BLaER1 treated with 17β-estradiol and CSF1 and Interleukin-3, amounts not matched to agents 10 nM and 100 nM (cell line): ENCODE measurements at regions not wholly inside any gene's neighbourhood (a gene's known extent, or its start where the extent isn't known, plus 50 kb on each side); places are given as distances from the start of the nearest gene placed in this dataset.

ENCODE experiments used
- H3K27ac ChIP-seq, 11 experiments: shearing (Covaris generic); formaldehyde crosslinking; 2 replicates each; pipeline ENCODE4 v1.8.1; 2022
- H3K27me3 ChIP-seq, 11 experiments: shearing (Covaris generic); formaldehyde crosslinking; 2 replicates each; pipeline ENCODE4 v1.8.1; 2022
- H3K36me3 ChIP-seq, 11 experiments: shearing (Covaris generic); formaldehyde crosslinking; 2 replicates each; pipeline ENCODE4 v1.8.1; 2022
- H3K4me1 ChIP-seq, 10 experiments: shearing (Covaris generic); formaldehyde crosslinking; 2 replicates each; pipeline ENCODE4 v1.8.1; 2022
- H3K4me2 ChIP-seq, 11 experiments: shearing (Covaris generic); formaldehyde crosslinking; 2 replicates each; pipeline ENCODE4 v1.8.1; 2022
- H3K4me3 ChIP-seq, 10 experiments: shearing (Covaris generic); formaldehyde crosslinking; 2 replicates each; pipeline ENCODE4 v1.8.1; 2022
- H3K9ac ChIP-seq, 11 experiments: shearing (Covaris generic); formaldehyde crosslinking; 2 replicates each; pipeline ENCODE4 v1.8.1; 2022
- H3K9me3 ChIP-seq, 11 experiments: shearing (Covaris generic); formaldehyde crosslinking; replicated peaks in 1 of 11; 2 replicates each; pipeline ENCODE4 v1.8.1; 2022
- H4K20me1 ChIP-seq, 11 experiments: shearing (Covaris generic); formaldehyde crosslinking; 2 replicates each; pipeline ENCODE4 v1.8.1; 2022
- Cebpa-rat ChIP-seq, 11 experiments: shearing (Covaris generic); IDR thresholded peaks; 2 replicates each; pipeline ENCODE4 v1.8.1; 2022

DNA sequence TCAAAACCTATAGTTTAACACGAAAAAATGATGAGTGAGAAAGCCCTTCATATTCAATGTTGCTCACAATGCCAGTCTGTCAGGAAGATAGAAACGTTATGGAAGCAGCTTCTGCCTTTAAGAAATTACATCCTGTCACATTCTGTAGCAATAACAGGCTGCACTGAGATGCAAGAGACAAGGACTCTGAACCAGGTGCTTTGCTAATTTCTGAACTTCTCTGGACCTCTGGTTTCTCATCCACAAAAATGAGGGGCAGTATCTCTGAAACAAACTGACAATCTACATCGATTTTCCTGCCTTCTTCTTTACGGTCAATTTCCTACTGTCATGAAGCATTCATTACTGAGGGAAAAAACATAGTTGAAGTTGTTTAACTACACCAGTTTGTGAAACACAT, 234.0 kb downstream of the SNX13 start:
- Histone ChIP-seq H3K4me2 (no peak overlapping the region), H3K27me3 (no peaks in the 10 kb centered on the region), H4K20me1 (no peaks in the 10 kb centered on the region), H3K4me3 (no peak overlapping the region), H3K9ac (no peak overlapping the region), H3K4me1 (no peaks in the 10 kb centered on the region), H3K9me3 (peaks cover 0 to 6% (median 2%) of the 10 kb centered on the region in 11 experiments; a peak in 11 of 22 replicates), H3K36me3 (no peaks in the 10 kb centered on the region), H3K27ac (no peak overlapping the region)
- TF ChIP-seq Cebpa-rat (IDR thresholded peaks at IDR 0.05) = no peak

- Histone ChIP-seq H4K20me1 (no peaks in the 10 kb centered on the region), H3K4me1 (no peaks in the 10 kb centered on the region), H3K36me3 (no peaks in the 10 kb centered on the region), H3K4me2 (no peak overlapping the region), H3K27me3 (no peaks in the 10 kb centered on the region), H3K9me3 (peaks cover 0 to 1% (median 0%) of the 10 kb centered on the region in 11 experiments; a peak in 1 of 22 replicates), H3K9ac (no peak overlapping the region), H3K4me3 (no peak overlapping the region), H3K27ac (no peak overlapping the region)
- no peak for TF ChIP-seq Cebpa-rat (IDR thresholded peaks at IDR 0.05)
Observed at GRCh38 chr7:17706734-17707133, 233.6 kb downstream of the SNX13 start.

- Histone ChIP-seq H3K27me3 (no peaks in the 10 kb centered on the region), H3K9ac (no peak overlapping the region), H4K20me1 (no peaks in the 10 kb centered on the region), H3K4me3 (no peak overlapping the region), H3K9me3 (no peaks in the 10 kb centered on the region), H3K36me3 (no peaks in the 10 kb centered on the region), H3K4me1 (no peaks in the 10 kb centered on the region), H3K4me2 (no peak overlapping the region), H3K27ac (no peak overlapping the region)
- TF ChIP-seq Cebpa-rat (IDR thresholded peaks at IDR 0.05) = no peak
Observed at GRCh38 chr7:17709127-17709526, 231.2 kb downstream of the SNX13 start.

- H3K27ac ChIP-seq = no peak overlapping the region
Observed at GRCh38 chr7:17709599-17709998, 230.7 kb downstream of the SNX13 start.

GRCh38 chr7:17710312-17710711, 230.0 kb downstream of the SNX13 start:
- no peak for TF ChIP-seq Cebpa-rat (IDR thresholded peaks at IDR 0.05)
- no peak overlapping the region for H3K4me3 ChIP-seq
- H4K20me1 ChIP-seq = no peaks in the 10 kb centered on the region
- no peak overlapping the region for H3K9ac ChIP-seq
- no peak overlapping the region for H3K4me2 ChIP-seq
- no peaks in the 10 kb centered on the region for H3K4me1 ChIP-seq
- H3K9me3 ChIP-seq = no peaks in the 10 kb centered on the region
- H3K27ac ChIP-seq = no peak overlapping the region
- H3K27me3 ChIP-seq = no peaks in the 10 kb centered on the region
- no peaks in the 10 kb centered on the region for H3K36me3 ChIP-seq

More at GRCh38 chr7:17709599-17709998, 230.7 kb downstream of the SNX13 start:
- no peak for TF ChIP-seq Cebpa-rat (IDR thresholded peaks at IDR 0.05)
- no peak overlapping the region for H3K4me3 ChIP-seq
- no peaks in the 10 kb centered on the region for H4K20me1 ChIP-seq
- H3K36me3 ChIP-seq = no peaks in the 10 kb centered on the region
- H3K4me2 ChIP-seq = no peak overlapping the region
- H3K9ac ChIP-seq = no peak overlapping the region
- H3K9me3 ChIP-seq = no peaks in the 10 kb centered on the region
- H3K27me3 ChIP-seq = no peaks in the 10 kb centered on the region
- no peaks in the 10 kb centered on the region for H3K4me1 ChIP-seq

DNA sequence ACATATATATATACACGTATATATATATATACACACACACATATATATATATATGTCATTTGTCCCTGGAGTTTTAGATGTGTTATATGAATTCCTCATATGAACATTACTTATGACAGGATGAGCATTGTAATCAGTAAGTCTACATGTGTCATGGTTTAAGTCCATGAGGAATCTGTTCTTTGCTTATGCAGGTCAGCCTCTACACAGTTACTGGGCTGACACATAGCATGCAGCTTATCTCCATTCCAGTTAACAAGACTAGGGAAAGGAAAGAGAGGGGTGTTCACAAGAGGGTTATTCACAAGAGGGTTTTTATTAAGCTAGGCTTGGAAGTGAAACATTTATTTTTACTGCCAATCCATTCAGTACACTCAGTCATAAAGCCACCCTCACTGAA, 226.7 kb downstream of the SNX13 start:
- H3K4me1 ChIP-seq = no peaks in the 10 kb centered on the region
- no peak overlapping the region for H3K4me3 ChIP-seq
- H3K27ac ChIP-seq = no peak overlapping the region
- no peaks in the 10 kb centered on the region for H3K27me3 ChIP-seq
- H3K9ac ChIP-seq = no peak overlapping the region
- H3K4me2 ChIP-seq = no peak overlapping the region
- H3K9me3 ChIP-seq = no peaks in the 10 kb centered on the region
- H4K20me1 ChIP-seq = no peaks in the 10 kb centered on the region
- no peaks in the 10 kb centered on the region for H3K36me3 ChIP-seq
- TF ChIP-seq Cebpa-rat (IDR thresholded peaks at IDR 0.05) = no peak

DNA sequence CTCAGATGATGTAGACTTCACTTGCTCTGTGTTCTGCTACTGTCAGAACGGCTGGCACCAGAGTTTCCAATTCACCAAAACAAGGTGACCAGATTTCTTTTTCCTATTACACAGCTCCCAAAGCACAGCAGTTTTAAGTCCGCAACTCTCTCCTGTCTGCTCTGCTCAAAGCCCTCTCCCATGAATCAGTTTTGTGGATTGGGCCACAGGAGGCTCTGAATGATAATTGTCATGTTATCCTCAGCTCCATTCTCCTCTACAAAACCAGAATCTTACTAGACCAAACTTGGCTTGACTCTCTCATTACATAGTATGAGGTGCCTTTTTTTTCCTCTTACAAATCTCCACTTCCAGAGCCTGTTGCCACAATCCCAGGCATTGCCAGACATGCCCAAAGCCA, 223.5 kb downstream of the SNX13 start:
- no peak overlapping the region for H3K9ac ChIP-seq
- no peaks in the 10 kb centered on the region for H3K9me3 ChIP-seq
- H4K20me1 ChIP-seq = no peaks in the 10 kb centered on the region
- no peak overlapping the region for H3K4me3 ChIP-seq
- no peaks in the 10 kb centered on the region for H3K4me1 ChIP-seq
- no peaks in the 10 kb centered on the region for H3K36me3 ChIP-seq
- TF ChIP-seq Cebpa-rat (IDR thresholded peaks at IDR 0.05) = no peak
- no peak overlapping the region for H3K4me2 ChIP-seq
- H3K27ac ChIP-seq = no peak overlapping the region
- no peaks in the 10 kb centered on the region for H3K27me3 ChIP-seq

DNA sequence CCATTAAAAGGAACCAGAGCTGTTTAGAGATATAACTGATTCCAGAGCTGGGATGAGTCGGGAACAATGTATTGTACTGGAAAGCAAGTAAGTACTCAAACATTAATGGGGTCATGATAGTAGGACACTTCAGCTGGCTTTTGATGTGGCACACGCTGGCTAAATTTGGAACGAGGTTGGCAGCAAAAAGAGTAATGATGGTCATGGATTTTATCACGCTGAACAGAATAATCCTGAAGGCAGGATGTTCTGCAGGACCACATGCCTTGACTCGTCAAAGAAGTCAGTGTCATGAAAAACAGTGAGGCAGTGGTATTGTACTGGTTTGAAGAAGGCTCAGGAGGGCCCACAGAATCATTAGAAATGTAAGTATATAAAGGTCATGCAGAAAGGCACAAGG, 220.3 kb downstream of the SNX13 start:
- TF ChIP-seq Cebpa-rat (IDR thresholded peaks at IDR 0.05) = no peak
- Histone ChIP-seq H3K9ac (no peak overlapping the region), H3K4me2 (no peak overlapping the region), H3K27ac (no peak overlapping the region), H3K4me3 (no peak overlapping the region), H3K4me1 (no peaks in the 10 kb centered on the region), H4K20me1 (no peaks in the 10 kb centered on the region), H3K36me3 (no peaks in the 10 kb centered on the region), H3K9me3 (no peaks in the 10 kb centered on the region), H3K27me3 (no peaks in the 10 kb centered on the region)

DNA sequence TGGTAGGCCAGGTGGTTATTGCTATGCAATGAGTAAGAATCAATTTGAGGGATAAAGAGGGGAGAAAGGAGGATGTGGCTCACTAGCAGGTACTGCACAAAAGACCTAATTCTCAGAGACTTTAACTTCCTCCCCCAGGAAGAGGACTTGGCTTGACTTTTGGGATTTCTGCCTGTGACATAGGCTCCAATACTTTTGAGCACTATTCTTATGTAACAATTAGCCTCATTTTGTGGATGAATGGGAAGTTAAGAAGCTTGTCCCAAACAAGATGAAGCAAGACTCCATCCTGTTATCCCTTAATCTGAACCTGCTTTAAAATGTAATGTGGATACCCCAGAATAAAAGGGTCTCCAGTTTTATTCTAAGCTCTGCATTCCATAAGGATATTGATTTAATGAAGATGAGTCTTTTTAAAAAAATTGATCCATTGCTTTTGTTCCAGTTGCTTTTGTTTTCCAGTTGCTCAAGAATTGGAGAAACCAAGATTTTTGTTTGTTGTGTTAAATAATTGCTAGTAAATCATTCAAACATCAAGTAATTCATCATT, 218.5 kb downstream of the SNX13 start:
- Histone ChIP-seq H3K9ac (no peak overlapping the region), H3K9me3 (no peaks in the 10 kb centered on the region), H3K4me3 (no peak overlapping the region), H3K27ac (no peak overlapping the region), H3K27me3 (no peaks in the 10 kb centered on the region), H4K20me1 (no peaks in the 10 kb centered on the region), H3K4me1 (peaks cover 0 to 8% (median 0%) of the 10 kb centered on the region in 10 experiments; a peak in 2 of 20 replicates), H3K4me2 (no peak overlapping the region), H3K36me3 (no peaks in the 10 kb centered on the region)
- no peak for TF ChIP-seq Cebpa-rat (IDR thresholded peaks at IDR 0.05)

- Histone ChIP-seq H3K4me1 (peaks cover 0 to 8% (median 0%) of the 10 kb centered on the region in 10 experiments; a peak in 2 of 20 replicates), H3K9me3 (no peaks in the 10 kb centered on the region), H4K20me1 (no peaks in the 10 kb centered on the region), H3K27ac (no peak overlapping the region), H3K27me3 (no peaks in the 10 kb centered on the region), H3K9ac (no peak overlapping the region), H3K36me3 (no peaks in the 10 kb centered on the region), H3K4me3 (no peak overlapping the region), H3K4me2 (no peak overlapping the region)
- TF ChIP-seq Cebpa-rat (IDR thresholded peaks at IDR 0.05) = no peak
Observed at GRCh38 chr7:17722798-17723197, 217.5 kb downstream of the SNX13 start.
